Lung microvascular endothelial cell (primary cell): ENCODE measurements at regions not wholly inside any gene's neighbourhood (a gene's known extent, or its start where the extent isn't known, plus 50 kb on each side); places are given as distances from the start of the nearest gene placed in this dataset.

ENCODE experiments used
- DNase-seq, 2 donors: peaks; one replicate each; pipeline versions ENCODE4 v3.0.0 to v3.0.0-alpha.2; 2010; ENCODE audit warnings: low read depth in 2 of 2

GRCh38 chr5:67246546-67247268 lies 50.1 kb upstream of the CD180 start:
- no peak for DNase-seq
